ENCODE measurements at regions not wholly inside any gene's neighbourhood (a gene's known extent, or its start where the extent isn't known, plus 50 kb on each side); places are given as distances from the start of the nearest gene placed in this dataset.

DNA sequence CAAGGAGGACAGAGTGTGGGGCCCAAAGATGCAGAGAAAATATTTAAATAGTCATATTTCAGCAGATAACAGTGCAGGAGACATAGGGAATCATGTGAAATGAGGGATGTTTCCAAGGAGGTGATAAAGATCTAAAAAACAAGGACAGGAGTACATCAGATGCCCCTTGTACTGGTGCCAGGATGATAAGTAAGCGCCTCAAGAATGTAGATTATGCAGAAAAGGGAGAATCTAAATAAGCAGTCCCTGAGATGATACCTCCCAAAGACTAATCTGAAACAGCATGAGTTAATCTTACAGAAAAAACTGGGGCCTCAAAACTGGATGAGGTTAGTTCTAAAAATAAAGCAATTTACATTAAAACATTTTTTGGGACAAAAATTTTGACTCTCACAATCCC lies 136.1 kb upstream of the WDFY3 start:
- TF ChIP-seq RAD21 (conservative IDR thresholded peaks at IDR 0.05 in 1 of 2, IDR thresholded peaks at IDR 0.05 in 1 of 2) (no peak), FOSB (CRISPR knock-in tag; IDR thresholded peaks at IDR 0.05) (no peak), GATA3 (IDR thresholded peaks at IDR 0.05; ENCODE audit: borderline replicate concordance) (0 out of 2 replicates have a peak, but pooled peaks have one; percentile 16)
- FAIRE-seq (no peak), ATAC-seq (no peak), DNase-seq (ENCODE audit: low read depth in 1 of 2, low spot score in 1 of 2) (no peak)
- H3K4me2 ChIP-seq = no peak overlapping the region
- H3K9me3 ChIP-seq = peaks cover 2% of the 10 kb centered on the region; the same call in 1 of the 3 replicates
- H3K4me3 ChIP-seq = no peak overlapping the region
- H3K4me1 ChIP-seq = 0 out of 3 replicates have a peak, but pooled peaks cover 3% of the 10 kb centered on the region
- H3K27ac ChIP-seq = no peak overlapping the region
- ChIA-PET CTCF (no interaction called here), POLR2A (no interaction called here)
- WGBS (ENCODE audit: missing lambda C conversion rate) = 42% methylated on average over 1 of the region's 1 CpG

DNA sequence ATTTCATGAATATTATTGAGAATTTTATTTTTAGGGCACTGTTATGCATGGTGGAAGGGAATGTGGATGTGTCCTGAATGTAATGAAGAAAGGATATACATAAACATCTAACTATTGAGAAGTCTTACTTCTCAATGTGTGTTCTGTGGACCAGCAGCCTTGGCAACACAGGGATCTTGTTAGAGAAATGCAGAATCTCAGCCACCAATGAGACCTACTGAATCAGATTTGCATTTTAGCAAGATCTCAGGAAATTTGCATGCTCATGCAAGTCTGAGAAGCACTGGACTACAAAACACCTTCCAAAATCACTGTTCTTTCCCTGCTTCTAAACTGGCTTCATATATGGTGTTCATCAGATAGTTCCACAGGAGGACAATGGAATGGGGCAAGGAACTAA lies 139.7 kb upstream of the WDFY3 start:
- no peak overlapping the region for H3K4me2 ChIP-seq
- ChIA-PET POLR2A (no interaction called here), CTCF (interaction anchor here (1.4 kb wide), 1 partner anchor 22 kb away, joined by 3 read pairs; no protein-coding TSS in a partner anchor)
- no peak overlapping the region for H3K27ac ChIP-seq
- ATAC-seq (no peak), FAIRE-seq (no peak), DNase-seq (ENCODE audit: low read depth in 1 of 2, low spot score in 1 of 2) (no peak)
- 0 out of 3 replicates have a peak, but pooled peaks cover 3% of the 10 kb centered on the region for H3K4me1 ChIP-seq
- H3K9me3 ChIP-seq = no peaks in the 10 kb centered on the region
- TF ChIP-seq CBX8 (IDR thresholded peaks at IDR 0.05) (no peak), EHF (CRISPR knock-in tag; IDR thresholded peaks at IDR 0.05) (no peak), POLR2A (IDR thresholded peaks at IDR 0.05; ENCODE audit: low read length) (no peak), KDM5A (IDR thresholded peaks at IDR 0.05) (no peak), KDM1A (IDR thresholded peaks at IDR 0.05; ENCODE audit: low read depth) (no peak), CHD4 (IDR thresholded peaks at IDR 0.05; ENCODE audit: borderline replicate concordance) (no peak), MAFK (IDR thresholded peaks at IDR 0.05; ENCODE audit: partially characterized antibody) (no peak), PHF8 (IDR thresholded peaks at IDR 0.05; ENCODE audit: borderline replicate concordance, low read depth) (no peak), JUNB (IDR thresholded peaks at IDR 0.05) (no peak), SREBF2 (IDR thresholded peaks at IDR 0.05) (no peak), ZSCAN20 (CRISPR knock-in tag; IDR thresholded peaks at IDR 0.05) (no peak), TFCP2L1 (CRISPR knock-in tag; IDR thresholded peaks at IDR 0.05) (no peak)
- TF ChIP-seq, protein P1, sequence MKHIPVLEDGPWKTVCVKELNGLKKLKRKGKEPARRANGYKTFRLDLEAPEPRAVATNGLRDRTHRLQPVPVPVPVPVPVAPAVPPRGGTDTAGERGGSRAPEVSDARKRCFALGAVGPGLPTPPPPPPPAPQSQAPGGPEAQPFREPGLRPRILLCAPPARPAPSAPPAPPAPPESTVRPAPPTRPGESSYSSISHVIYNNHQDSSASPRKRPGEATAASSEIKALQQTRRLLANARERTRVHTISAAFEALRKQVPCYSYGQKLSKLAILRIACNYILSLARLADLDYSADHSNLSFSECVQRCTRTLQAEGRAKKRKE (CRISPR knock-in tag; IDR thresholded peaks at IDR 0.05; ENCODE audit: low read depth) = no peak
- TF ChIP-seq, protein P2, sequence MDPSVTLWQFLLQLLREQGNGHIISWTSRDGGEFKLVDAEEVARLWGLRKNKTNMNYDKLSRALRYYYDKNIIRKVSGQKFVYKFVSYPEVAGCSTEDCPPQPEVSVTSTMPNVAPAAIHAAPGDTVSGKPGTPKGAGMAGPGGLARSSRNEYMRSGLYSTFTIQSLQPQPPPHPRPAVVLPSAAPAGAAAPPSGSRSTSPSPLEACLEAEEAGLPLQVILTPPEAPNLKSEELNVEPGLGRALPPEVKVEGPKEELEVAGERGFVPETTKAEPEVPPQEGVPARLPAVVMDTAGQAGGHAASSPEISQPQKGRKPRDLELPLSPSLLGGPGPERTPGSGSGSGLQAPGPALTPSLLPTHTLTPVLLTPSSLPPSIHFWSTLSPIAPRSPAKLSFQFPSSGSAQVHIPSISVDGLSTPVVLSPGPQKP (IDR thresholded peaks at IDR 0.05; ENCODE audit: low read depth, low read length) = no peak
- TF ChIP-seq, protein P3, sequence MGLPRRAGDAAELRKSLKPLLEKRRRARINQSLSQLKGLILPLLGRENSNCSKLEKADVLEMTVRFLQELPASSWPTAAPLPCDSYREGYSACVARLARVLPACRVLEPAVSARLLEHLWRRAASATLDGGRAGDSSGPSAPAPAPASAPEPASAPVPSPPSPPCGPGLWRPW (IDR thresholded peaks at IDR 0.05) = no peak
- no peak overlapping the region for H3K4me3 ChIP-seq

DNA sequence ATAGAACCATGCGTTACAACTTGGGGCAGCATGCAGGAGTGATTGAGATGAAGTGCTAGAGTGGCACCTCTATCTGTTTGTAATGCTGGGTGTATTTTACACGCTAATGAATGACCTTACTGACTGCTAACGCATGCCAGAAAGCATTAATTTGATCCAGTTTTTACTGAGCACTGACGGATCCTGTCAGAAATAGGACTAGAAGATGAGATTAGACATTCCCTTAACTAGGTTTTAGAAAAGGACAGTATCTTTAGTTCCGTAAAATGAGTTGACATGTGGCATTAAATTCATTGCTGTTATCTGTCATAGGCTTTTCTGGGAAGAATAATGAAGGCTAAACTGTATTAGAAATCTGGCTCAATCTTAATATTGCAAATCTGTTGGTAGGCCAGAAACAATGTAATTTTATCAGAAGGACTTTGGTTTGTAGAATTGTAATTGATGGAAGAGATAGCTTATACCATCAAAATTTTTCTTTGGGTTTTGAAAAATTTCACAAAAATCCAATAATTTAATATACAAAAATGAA lies 140.4 kb upstream of the WDFY3 start:
- ChIA-PET POLR2A (no interaction called here), CTCF (interaction anchor here (1.4 kb wide), 1 partner anchor 23 kb away, joined by 3 read pairs; no protein-coding TSS in a partner anchor)
- Histone ChIP-seq H3K4me1 (0 out of 3 replicates have a peak, but pooled peaks cover 3% of the 10 kb centered on the region), H3K4me3 (no peak overlapping the region), H3K4me2 (no peak overlapping the region), H3K27ac (no peak overlapping the region), H3K9me3 (no peaks in the 10 kb centered on the region)
- ATAC-seq = no peak
- TF ChIP-seq ZNF302 (CRISPR knock-in tag; IDR thresholded peaks at IDR 0.05) (no peak), POLR2A (IDR thresholded peaks at IDR 0.05; ENCODE audit: low read length) (no peak), ESRRA (IDR thresholded peaks at IDR 0.05; ENCODE audit: borderline replicate concordance, low read length) (no peak), HEYL (CRISPR knock-in tag; IDR thresholded peaks at IDR 0.05) (no peak), NFE2L2 (conservative IDR thresholded peaks at IDR 0.05; ENCODE audit: low read length) (no peak), SREBF2 (IDR thresholded peaks at IDR 0.05) (no peak), EP300 (IDR thresholded peaks at IDR 0.05) (no peak)
- TF ChIP-seq, protein P4, sequence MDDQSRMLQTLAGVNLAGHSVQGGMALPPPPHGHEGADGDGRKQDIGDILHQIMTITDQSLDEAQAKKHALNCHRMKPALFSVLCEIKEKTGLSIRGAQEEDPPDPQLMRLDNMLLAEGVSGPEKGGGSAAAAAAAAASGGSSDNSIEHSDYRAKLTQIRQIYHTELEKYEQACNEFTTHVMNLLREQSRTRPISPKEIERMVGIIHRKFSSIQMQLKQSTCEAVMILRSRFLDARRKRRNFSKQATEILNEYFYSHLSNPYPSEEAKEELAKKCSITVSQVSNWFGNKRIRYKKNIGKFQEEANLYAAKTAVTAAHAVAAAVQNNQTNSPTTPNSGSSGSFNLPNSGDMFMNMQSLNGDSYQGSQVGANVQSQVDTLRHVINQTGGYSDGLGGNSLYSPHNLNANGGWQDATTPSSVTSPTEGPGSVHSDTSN (IDR thresholded peaks at IDR 0.05) = no peak
- FAIRE-seq = no peak
- DNase-seq (ENCODE audit: low read depth in 1 of 2, low spot score in 1 of 2) = no peak
- 67% methylated on average over 5 of the region's 5 CpGs for WGBS (ENCODE audit: missing lambda C conversion rate)
